Astrocyte of the spinal cord (primary cell): ENCODE measurements at regions not wholly inside any gene's neighbourhood (a gene's known extent, or its start where the extent isn't known, plus 50 kb on each side); places are given as distances from the start of the nearest gene placed in this dataset.

Experiments
- DNase-seq: peaks from one replicate; pipeline ENCODE4 v3.0.0; 2011; ENCODE audit warnings: low read depth, low spot score
- H3K4me3 ChIP-seq: 2 replicates; pipeline ENCODE4 v1.5.1; 2011; ENCODE audit warnings: low read depth, mild to moderate bottlenecking, low read length, moderate library complexity
- in situ Hi-C: cut with HindIII; loops from 2 replicates; pipeline ENCODE4 v1.10.0; 2017; ENCODE audit warnings: low sequenced_read_pairs
- TF ChIP-seq, protein P1 (sequence below): IDR thresholded peaks from 2 replicates; pipeline ENCODE4 v1.5.1; 2012; ENCODE audit warnings: low read depth, mild to moderate bottlenecking, low read length, inconsistent platforms

DNA sequence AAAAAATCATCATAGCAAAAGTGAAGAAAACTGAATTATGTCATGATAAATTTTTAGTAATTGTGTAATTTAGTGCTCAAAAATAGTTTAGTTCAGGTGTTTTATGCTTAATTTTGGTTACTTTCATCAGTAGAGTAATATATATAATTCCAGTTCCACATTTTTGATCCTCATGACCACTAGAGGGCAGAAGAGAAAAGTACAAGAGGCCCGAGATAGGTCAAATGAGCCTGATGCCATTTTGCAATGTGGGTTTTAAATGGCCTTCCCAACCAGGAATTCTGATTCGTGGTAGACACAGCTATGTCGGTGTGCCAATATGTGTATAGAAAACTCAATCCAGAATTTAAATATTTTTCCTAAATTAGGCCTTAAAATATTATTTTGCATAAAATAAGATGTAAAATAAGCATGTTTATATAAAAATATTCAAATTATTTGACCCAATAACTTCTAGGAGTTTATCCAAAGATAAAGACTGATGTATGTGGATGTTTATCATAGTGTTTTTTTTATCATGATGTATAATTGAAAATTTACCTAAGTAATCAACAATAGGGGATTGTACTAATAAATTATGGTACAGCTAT lies 159.7 kb upstream of the RPS6KA2 start:
- in situ Hi-C loops: no loop called here
- H3K4me3 ChIP-seq: no peak overlapping the region
- TF ChIP-seq, protein P1, sequence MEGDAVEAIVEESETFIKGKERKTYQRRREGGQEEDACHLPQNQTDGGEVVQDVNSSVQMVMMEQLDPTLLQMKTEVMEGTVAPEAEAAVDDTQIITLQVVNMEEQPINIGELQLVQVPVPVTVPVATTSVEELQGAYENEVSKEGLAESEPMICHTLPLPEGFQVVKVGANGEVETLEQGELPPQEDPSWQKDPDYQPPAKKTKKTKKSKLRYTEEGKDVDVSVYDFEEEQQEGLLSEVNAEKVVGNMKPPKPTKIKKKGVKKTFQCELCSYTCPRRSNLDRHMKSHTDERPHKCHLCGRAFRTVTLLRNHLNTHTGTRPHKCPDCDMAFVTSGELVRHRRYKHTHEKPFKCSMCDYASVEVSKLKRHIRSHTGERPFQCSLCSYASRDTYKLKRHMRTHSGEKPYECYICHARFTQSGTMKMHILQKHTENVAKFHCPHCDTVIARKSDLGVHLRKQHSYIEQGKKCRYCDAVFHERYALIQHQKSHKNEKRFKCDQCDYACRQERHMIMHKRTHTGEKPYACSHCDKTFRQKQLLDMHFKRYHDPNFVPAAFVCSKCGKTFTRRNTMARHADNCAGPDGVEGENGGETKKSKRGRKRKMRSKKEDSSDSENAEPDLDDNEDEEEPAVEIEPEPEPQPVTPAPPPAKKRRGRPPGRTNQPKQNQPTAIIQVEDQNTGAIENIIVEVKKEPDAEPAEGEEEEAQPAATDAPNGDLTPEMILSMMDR: peak; percentile 65
- DNase-seq: peak; percentile 67

DNA sequence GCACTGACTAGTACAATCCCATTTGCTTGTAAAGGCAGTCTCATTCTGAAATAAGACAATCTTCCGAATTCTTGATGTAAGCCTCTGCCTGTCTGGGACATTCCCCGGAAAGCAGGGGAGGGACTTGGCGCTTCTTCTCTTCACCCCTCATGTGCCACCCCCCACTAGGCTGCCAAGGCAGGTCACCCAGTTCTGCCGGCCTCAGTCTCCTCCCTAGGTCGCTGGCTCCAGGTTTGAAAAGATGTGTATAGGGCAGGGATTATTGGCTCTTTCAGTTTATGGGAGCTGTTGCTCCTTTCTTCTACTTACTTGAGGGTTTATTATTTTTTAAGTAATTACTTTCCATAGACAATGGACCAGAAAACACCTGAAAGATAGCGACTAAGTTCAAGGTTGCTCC lies 158.1 kb upstream of the RPS6KA2 start:
- in situ Hi-C loops: no loop called here

DNA sequence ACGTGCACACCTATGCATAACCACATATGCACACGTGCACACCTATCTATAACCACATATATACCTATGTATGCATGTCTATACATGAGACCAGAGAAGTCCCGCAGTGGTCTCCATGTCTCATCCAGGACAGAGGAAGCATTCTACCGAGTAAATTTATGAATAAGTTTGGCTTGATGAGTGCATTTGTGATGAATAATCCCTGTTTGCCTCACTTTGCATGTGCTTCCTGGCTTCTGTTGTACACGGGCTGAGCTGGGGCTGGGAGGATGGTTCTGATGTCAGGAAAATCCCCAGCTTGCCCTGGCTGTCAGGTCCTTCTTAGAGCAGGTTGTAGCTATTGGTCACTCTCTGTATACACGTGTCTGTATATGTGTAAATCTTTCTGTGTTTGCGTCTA lies 157.6 kb upstream of the RPS6KA2 start:
- DNase-seq: no peak
- in situ Hi-C loops: no loop called here
- TF ChIP-seq, protein P1: no peak
- H3K4me3 ChIP-seq: no peak overlapping the region

More for the DNA sequence above, 158.1 kb upstream of the RPS6KA2 start:
- TF ChIP-seq, protein P1: no peak
- H3K4me3 ChIP-seq: no peak overlapping the region
- DNase-seq: no peak

DNA sequence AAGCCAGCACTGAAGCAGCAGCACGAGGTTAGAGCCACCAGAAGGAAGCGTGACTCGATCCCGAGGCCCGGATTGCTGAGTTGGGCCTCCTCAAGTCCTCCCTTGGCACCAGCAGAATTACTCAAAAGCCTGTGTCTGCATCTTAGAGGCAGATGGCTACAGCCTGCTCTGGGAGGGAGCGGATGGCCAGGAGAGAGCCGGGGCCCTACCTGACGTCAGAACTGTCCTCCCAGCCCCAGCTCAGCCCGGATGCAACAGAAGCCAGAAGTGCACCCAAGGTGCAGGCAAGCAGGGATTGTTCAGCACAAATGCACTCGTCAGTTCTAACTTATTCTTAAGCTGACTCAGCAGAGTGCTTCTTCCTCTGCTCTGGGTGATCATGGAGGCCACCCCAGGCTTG lies 155.5 kb upstream of the RPS6KA2 start:
- in situ Hi-C loops: no loop called here
- no peak overlapping the region for H3K4me3 ChIP-seq
- no peak for DNase-seq
- TF ChIP-seq, protein P1: no peak

DNA sequence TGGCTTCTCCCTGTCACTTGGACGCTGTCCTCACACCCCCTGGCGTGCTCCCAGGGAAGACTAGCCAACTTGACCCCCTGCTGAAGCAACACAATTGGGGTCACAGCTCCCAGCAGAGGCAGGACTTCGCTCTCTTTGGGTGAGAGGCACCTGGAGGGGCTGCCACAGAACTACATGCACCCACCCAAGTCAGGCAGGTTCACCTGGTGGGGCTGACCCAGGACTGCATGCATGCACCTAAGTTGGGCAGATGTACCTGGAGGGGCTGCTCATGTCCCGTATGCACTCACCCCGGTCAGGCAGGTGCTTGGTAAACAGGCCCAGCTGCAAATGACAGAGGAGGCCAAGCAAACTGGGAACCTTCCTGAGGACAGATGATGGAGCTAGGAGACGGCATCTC lies 154.3 kb upstream of the RPS6KA2 start:
- DNase-seq: no peak
- in situ Hi-C loops: no loop called here
- H3K4me3 ChIP-seq: no peak overlapping the region
- TF ChIP-seq, protein P1: no peak

DNA sequence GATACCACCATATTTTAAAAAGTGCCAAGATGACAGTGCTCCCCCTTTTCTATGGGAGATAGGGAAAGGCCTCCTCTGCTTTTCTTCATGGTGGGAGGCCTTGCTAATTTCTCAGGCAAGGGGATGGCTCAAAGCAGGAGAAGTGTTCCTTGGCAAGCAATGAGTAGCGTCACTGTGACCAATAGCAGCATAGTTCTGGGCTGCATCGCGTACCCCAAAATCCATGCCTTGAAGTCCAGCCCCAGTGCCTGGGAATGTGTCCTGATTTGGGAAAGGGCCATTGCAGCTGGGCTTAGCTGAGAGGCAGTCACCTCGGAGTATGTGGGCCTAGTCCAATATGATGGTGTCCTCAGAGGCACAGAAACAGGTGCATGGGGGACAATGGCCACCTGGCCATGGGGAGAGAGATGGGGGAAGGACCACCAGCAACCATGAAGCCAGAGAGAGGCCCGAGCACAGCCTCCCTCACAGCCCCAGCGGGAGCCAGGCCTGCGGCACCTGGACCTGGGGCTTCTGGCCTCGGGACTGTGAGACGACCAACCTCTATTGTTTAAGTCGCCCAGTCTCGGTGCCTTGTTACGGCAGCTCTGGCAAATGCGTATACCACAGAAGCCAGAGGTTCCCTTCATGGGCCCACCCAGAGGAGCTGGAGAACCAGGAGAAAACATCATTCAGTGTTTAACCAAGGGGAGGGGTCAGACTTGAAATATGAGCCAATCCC lies 153.1 kb upstream of the RPS6KA2 start:
- TF ChIP-seq, protein P1: no peak
- no peak overlapping the region for H3K4me3 ChIP-seq

More for the DNA sequence above, 153.1 kb upstream of the RPS6KA2 start:
- DNase-seq: no peak
- in situ Hi-C loops: no loop called here
